ENCODE measurements at regions not wholly inside any gene's neighbourhood (a gene's known extent, or its start where the extent isn't known, plus 50 kb on each side); places are given as distances from the start of the nearest gene placed in this dataset.
"Not testable (repeated sequence)": the region's sequence is repeated elsewhere in the genome, so short reads cannot be mapped to it uniquely, and the experiment has no call there.

GRCh38 chr11:46175401-46176002 lies 54.2 kb upstream of the PHF21A start:
- CTCF ChIA-PET: no interaction called here
- TF ChIP-seq CTCF (IDR thresholded peaks at IDR 0.05; ENCODE audit: insufficient read depth, low read depth, low read length): no peak
- Histone ChIP-seq H3K27me3 (ENCODE audit: control insufficient read depth, insufficient read depth, low read length) (peaks cover 7% of the 10 kb centered on the region), H3K36me3 (ENCODE audit: control insufficient read depth, insufficient read depth, low read length) (no peaks in the 10 kb centered on the region), H3K4me3 (ENCODE audit: low read depth, low read length) (no peak overlapping the region)
- POLR2A ChIA-PET: no interaction called here
- DNase-seq (ENCODE audit: low read depth): no peak

GRCh38 chr11:46171693-46172092 lies 50.4 kb upstream of the PHF21A start:
- CTCF ChIA-PET; H3K4me3 ChIP-seq (ENCODE audit: low read depth, low read length); DNase-seq (ENCODE audit: low read depth); H3K36me3 ChIP-seq (ENCODE audit: control insufficient read depth, insufficient read depth, low read length); H3K27me3 ChIP-seq (ENCODE audit: control insufficient read depth, insufficient read depth, low read length); POLR2A ChIA-PET: not testable (repeated sequence)

Measured in BJ (cell line).